HG03045 (cell line): ENCODE measurements at regions not wholly inside any gene's neighbourhood (a gene's known extent, or its start where the extent isn't known, plus 50 kb on each side); places are given as distances from the start of the nearest gene placed in this dataset.

Experiments
- ATAC-seq: cut with Tn5 transposase; IDR thresholded peaks from one replicate; pipeline ENCODE4 v1.9.1; 2021; ENCODE audit warnings: mild to moderate bottlenecking, moderate library complexity; ENCODE audit not compliant: unreplicated experiment

DNA sequence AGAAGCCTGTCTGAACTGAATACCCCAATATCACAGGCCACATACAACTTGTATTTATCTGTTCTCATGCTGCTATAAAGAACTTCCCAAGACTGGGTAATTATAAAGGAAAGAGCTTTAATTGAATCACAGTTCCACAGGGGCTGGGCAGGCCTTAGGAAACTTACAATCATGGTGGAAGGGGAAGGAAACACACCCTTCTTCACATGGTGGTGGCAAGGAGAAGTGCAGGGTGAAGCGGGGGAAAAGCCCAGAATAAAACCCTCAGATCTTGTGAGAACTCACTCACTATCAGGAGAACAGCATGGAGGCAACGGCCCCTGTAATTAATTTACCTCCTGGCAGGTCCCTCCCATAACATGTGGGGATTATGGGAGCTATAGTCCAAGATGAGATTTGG lies 50.3 kb upstream of the FNDC1 start:
- no peak for ATAC-seq

DNA sequence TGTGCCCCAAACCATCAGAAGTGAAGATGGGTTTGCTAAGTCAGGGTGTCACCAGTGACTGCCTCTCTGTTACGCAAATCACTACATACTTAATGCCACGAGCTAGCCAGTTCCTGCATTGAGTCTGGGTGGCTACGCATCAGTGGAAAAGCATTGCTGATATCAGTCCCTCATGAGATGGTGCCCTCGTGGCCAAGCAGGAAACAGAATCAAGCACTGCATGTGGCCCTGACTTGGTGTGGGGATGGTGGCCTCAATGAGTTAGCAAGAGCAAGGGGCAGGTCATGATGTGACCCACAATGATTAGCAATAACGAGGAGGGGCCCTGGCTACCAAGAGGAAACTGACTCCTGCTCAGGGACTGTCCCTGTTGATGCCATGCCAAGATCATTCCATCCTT lies 51.6 kb upstream of the FNDC1 start:
- ATAC-seq: no peak

DNA sequence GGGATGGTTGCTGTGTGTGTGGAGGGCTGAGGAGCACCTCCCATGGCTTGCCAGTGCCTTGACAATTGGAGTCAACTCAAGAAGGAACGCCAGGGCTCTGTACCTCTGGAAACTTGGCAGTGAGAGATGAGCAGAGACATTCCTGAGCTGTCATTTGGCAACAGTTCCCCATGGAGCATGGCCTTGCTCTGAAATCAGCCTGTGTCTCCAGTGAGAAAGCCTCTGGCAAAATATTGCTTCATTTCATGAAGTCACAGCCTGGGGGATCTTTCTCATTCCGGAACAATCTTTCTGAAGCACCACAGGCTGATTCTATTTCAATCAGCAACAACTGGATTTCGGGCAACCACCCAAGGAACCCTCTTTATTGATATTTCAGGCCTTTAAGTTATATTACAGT lies 52.2 kb upstream of the FNDC1 start:
- no peak for ATAC-seq

DNA sequence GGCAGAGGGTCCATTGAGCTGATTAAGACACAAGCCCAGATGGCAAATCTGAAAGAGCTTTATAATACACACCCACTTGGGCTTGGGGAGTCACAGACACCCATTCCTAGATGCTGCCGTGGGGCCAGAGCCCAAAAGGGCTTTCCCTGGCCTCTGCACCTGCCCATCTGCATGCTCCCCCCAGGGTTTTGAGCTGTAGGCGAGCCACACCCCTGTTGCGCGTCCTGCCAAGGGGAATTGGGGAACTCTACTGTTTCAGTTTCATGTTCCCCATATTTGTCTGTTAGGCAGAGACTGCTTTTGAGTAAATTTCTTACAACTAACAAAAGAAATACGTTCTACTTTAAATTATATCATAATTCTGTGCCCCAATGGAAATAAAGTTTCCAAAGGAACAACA lies 52.9 kb upstream of the FNDC1 start:
- peak; percentile 62 for ATAC-seq

DNA sequence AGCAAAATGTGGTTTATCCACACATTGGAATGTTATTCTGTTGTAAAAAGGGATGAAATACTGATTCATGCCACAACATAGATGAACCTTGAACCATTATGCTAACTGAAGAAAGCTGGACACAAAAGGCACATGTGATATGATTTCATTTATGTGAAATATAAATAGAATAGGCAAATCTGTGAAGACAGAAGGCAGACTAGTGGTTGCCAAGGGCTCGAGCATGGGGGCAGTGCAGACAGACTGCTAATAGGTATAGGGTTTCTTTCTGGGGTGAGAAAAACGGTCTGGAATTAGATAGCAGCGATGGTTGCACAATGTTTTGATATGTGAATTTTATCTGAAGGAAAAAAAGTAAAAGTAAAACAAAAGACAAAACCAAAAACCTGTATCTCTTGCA lies 54.6 kb upstream of the FNDC1 start:
- ATAC-seq: no peak

DNA sequence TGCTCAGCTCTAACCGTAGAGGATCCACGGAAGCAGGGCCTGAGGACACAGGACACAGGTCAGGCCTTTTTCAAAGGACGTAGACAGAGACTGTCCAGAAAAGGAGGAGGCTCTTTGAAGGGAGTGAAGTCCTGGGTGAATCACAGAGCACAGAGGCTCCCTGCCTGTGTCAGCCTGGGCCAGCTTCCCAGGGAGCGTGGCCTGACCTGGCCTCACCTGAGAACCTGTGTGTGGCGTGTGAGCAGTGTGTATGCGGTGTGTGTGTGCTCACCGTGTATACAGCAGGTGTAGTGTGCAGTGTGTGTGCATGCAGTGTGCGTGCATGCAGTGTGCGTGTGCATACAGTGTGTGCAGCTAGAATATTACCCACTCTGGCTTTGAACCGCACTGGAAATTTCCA lies 56.0 kb upstream of the FNDC1 start:
- no peak for ATAC-seq

DNA sequence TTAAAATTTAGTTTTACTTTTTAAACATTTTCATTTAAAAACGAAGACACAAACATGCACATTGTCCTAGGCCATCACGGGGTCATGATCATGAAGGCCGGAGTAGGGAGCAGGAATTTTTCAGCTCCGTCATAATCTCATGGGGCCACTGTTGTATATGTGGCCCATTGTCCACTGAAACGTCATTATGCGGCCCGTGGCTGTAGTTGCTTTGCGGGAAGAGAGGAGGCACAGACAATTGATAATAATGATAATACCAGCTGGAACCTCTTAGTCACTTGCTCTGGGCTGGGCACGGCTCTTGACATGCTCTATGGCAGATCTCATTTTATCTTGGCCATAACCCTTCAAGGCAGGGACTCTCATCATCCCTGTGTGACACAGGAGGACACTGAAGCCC lies 56.5 kb upstream of the FNDC1 start:
- no peak for ATAC-seq

DNA sequence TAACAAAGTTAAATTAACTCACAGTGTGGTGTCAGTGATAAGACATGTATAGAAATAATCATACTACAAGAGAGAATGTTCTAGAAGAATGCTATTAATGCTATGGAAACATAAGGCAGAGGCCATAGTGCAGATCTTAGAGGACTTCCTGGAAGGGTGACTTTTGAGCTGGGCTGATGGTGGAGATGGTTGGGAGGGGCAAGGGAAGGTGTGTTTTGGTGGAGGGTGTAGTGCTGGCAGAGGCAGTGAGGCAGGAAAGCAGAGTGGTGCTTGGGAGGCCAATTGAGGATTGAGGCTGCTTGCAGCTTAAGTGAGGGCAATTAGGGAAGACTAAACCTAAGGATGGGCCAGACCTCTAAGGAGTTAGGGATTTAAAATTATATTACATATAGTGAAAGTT lies 58.5 kb upstream of the FNDC1 start:
- ATAC-seq: no peak

DNA sequence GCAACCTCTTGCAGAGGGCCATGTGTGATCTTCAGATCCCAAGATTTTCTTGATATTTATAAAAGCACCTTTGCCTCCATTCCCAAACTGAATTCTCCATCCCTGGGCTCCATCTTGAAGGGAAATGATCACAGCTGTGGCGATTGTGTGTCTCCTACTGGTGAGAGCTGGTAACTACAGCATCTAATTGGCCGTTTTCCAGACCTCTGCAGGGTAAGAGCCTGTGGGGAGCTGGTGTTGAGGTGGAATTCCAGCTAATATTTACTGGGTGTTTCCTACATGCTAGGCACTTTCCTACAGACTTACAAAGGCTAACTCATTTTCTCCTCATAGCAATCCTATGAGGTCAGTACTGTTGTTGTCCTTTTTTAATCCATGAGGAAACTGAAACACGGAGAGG lies 59.2 kb upstream of the FNDC1 start:
- no peak for ATAC-seq

DNA sequence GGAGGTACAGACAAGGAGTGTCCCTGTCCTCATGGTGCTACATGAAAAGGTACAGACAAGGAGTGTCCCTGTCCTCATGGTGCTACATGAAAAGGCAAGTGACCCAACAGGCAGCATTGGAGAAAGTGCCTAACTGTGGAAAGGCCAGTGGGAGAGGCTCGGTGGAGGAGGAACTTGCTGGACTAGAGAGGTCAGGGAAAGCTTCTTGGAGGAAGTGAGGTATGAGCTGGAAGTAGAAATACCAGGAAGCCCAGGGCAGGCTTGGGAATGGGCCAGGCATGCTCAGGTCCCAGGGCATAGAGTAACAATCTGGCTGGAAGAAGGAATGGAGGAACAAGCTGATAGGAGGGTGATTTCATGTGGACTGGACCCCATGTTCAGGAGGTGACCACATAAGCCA lies 59.8 kb upstream of the FNDC1 start:
- ATAC-seq: no peak

DNA sequence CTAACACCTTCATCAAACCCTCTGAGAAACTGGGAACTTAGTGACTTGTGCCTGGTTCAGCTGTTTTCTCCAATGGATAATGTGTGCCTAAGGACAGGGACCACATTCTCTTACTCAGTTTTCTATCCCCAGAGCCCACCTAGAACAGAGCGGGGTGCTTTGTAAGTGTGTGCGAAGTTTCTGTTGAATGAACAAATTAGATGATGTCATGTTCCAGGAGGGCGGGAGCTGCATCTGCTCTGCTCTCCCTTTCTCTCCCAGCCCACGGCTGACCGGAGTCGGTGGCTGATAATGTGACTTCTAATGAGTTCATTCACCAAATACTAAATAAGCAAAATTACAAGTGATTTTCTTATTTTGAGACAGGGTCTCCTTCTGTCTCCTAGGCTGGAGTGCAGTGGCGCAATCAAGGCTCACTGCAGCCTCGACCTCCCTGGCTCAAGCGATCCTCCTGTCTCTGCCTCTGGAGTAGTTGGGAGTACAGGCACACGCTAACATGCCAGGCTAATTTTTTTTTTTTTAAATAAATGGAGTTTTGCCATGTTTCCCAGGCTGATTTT lies 60.7 kb upstream of the FNDC1 start:
- no peak for ATAC-seq

DNA sequence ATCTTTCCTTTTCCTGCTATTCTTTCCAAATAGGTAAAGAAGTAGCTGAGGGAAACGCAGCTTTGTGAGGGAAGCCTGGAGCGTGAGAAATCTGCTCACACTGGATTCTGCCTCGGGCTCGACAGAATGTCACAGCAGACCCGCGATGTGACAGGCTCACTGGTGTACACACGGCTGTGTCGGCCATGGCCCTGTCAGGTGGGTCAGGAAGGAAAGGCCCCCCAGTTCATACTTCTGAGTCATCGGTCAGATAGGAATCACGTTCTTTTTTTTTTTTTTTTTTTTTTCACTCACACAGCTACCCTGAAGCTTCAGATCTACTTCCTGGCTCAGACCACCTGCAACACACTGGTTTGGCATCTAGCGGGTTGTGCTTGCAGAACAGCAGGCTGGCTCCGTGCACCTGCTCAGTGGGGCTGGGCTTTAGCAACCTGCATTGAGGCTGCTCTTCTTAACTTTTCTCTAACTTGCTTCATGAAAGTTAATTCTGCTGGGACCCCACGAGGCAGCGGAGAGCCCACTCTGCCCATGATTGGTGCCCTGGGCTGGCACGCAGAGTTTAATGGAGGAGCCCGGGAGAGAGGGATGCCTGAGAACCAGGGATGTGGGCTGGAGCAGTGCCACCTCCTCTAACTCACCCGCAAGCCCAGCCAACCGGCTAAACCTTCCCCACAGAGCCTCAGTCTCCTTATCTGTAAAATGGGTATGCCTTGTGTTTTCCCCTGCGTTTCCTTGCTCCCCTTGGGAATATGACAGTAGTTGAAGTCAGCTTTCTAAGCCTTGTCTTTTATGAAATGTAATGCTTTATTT lies 61.5 kb upstream of the FNDC1 start:
- no peak for ATAC-seq

DNA sequence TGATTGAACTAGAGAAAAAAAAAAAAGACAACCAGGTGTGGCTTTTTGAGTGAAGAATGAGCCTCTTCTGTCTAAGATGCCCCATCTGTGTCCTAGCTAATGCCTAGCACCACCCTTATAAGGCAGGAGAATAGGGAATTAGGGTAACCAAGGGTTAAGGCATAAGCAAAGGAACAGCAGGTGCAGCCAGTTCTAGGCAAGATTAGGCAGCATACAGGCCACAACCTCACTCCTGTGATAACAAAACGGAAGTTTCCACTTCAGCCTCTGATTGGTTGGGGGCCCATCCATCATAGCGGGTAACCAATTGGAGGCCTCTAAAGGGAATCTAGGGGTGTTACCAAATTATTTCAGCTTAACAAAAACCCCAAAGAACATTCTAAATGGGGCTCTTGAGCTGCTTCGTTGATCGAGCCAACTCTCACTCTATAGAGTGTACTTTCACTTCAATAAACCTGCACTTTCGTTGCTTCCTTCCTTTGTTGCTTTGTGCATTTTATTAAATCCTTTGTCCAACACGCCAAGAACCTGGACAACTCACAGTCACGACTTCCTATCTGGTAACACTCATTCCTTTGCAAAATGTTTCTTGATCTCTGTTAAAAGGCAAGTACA lies 61.9 kb upstream of the TAGAP start:
- peak; percentile 91 for ATAC-seq

DNA sequence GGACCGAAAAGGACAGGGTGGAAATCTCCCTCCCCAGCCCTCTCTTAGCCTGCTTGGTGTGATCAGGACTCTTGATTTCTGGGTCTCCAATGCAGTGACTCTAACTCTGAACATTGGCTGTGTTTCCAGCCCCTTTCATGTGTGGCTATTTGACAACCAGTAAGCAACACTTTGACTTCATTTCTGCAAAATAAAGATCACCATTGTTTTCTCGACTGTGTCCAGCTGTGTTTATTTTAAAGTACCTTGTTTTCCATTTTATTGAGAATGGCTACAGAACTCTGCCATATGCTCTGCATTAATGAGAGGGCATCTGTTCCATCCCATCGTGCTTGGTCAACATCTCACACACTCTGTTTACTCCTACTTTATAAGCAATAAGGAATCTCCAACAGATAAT lies 60.9 kb upstream of the TAGAP start:
- ATAC-seq: no peak

DNA sequence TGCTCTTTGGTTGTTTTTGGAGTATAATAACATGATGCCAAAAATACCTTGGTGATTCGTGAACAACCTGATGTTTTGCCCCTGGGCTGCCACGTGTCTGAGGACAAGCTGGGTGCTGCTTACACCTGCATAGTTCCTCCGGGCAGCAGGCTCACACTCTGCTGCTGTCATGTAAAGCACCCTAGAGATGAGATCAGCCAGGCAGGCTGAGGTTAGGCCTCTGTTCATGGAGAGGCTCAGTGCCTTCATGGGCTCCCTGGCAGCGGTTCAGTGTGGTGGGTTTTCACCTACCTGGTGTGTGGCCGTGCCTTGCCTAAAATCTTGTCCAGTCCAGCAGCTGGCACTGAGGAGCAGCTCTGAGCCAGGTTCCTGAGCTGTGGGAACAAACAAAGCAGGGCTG lies 60.1 kb upstream of the TAGAP start:
- ATAC-seq: no peak

DNA sequence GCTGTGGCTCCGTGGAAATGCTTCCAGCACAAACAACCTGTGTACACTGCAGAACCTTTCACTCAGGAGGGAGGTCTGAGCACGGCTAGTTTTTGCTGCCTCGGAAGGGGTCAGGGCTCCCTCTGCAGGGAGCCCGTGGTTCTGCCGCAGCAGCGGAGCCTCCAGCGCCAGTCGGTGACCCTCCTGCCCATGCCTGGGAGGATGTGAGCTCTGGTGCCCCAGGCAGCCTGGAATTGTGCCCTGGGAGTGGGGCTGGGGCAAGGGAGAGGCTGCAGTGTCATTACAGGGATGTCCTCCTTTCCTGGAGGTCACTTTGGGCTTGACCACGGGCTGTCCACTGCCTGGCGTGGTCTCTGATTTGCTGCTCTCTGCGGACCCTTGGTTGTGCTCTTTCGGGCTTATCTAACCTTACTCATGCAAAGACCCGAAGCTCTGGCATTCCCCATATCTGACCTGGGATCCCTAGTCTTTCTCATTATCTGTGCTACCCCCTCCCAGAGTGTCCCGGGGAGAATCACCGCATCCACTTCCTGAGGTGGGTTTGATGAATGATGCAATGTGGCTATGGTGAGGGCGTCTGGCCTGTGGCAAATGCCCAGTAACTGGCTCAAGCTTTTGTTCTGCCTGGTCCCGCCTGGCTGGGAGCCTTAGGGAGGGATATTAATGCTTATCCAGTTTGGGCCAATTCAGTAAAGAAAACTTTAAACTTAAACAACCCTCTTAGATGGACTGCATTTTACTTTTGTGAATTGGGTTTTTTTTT lies 59.6 kb upstream of the TAGAP start:
- peak; percentile 60 for ATAC-seq

DNA sequence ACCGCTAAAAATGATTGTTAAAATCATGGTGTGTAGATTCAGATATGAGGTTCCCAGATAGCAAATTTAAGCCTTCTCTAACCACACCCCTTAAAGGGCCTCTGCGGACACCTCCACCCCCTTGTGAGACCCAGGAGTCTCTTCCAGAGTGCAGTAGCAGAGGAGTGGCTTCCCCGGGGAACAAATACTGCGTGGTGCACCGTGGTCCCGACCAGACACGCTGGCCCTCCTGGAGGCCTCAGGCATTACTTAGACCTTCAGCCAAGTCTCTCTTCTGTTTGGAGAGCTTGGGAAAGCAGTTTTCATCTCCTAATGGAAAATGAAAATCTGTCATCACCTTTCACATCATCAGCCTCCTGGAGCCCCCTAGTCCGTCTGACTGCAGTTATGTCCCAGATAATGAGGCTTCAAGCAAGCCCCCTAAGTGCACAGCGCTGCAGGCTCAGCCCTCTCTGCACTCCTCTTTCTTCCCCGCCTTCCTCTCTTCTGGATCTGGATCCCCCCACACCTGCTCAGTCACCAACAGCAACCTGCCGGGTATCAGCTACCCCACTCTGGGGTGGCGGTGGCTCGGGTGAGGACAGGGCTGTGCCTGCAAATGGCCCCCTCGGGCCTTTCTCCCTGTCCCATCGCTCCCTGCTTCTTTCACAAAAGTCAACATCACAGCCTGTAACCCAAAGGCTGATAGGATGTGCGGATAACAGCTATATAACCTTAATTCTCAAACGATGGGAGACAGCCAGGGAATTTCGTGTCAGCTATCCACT lies 58.8 kb upstream of the TAGAP start:
- ATAC-seq: no peak

DNA sequence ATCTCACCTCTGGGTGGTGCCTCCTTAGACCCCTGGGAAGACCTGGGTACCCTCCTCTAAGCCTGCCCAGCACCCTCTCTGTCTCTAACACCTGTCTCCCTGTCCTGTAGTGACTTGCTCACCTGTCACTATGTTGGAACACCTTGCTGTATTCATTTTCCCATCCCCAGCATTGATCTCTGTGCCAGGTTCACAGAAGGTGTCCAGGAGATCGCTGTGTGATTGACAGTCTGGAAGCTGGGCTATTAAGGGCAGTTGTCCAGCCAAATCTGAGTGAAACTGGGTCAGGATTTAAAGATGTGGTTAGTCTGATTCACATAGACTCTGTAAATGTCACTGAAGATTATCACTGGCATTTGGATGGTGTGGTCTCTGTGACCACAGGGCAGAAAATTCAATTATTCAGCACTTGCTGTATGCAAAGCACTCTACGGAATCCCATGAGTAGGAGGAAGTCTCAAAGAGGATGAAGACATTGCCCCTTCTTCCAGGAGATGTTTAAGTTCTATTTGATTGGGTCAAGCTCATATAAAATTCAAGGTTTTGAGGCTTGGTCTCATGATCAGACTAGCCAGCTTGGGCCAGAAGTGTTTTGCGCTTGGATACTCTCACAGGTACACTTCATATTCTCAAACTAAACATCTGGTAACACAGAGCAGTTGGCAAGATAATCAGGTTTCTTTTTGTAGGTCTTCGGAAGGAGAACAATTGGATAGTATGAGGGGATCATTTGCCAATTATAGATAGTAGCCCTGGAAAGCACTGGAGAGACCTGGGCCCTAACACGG lies 57.8 kb upstream of the TAGAP start:
- ATAC-seq: no peak

DNA sequence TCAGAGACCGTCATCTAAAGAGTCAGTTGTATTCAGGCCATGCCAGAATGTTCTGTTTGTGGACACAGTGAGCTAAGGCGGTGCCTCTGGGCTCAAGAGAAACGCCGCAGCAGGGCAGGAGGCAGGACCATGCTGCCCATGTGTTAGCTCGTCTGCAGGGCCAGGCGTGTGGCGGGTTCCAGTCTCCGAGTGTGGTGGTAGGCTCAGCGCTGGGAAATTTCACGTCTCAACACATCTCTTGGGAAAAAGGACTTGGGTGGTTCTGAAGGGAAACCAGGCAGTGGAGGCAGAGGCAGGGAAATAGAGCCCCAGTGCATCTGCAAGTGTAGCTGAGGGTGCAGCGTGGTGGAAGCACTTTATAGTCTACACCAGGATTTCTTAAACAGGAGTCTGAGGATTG lies 56.9 kb upstream of the TAGAP start:
- ATAC-seq: no peak
